WI38 (cell line): ENCODE measurements at regions not wholly inside any gene's neighbourhood (a gene's known extent, or its start where the extent isn't known, plus 50 kb on each side); places are given as distances from the start of the nearest gene placed in this dataset.
A peak's percentile ranks its signal among the peaks of the same experiment; 100 is the strongest.

Source experiments
- H3K4me3 ChIP-seq: 2 replicates; pipeline ENCODE4 v1.5.1; 2011; ENCODE audit warnings: low read depth, mild to moderate bottlenecking, control low read depth, low read length
- TF ChIP-seq, protein P1 (sequence below): IDR thresholded peaks from 2 replicates; pipeline ENCODE4 v1.5.1; 2012; ENCODE audit warnings: low read depth, mild to moderate bottlenecking, control low read depth, low read length

DNA sequence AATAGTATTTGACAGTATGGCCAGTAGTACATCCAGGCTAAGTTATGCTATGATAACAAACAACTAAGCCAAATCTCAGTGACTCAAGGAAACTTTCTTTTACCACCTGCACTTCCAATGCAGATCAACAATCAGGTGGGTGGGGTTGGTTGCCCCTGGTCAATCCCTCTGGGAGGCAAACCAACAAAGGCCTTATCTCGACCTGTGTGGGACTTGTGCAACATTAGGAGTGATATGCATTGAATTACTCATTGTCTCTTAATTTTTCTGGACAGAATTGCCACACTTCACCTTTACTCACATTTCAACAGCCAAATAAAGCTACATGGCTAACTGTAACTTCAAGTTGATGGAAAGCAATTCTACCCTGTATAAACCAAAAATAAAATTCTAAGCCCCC is 1049.3 kb upstream of the CDH2 start:
- no peak overlapping the region for H3K4me3 ChIP-seq
- TF ChIP-seq, protein P1, sequence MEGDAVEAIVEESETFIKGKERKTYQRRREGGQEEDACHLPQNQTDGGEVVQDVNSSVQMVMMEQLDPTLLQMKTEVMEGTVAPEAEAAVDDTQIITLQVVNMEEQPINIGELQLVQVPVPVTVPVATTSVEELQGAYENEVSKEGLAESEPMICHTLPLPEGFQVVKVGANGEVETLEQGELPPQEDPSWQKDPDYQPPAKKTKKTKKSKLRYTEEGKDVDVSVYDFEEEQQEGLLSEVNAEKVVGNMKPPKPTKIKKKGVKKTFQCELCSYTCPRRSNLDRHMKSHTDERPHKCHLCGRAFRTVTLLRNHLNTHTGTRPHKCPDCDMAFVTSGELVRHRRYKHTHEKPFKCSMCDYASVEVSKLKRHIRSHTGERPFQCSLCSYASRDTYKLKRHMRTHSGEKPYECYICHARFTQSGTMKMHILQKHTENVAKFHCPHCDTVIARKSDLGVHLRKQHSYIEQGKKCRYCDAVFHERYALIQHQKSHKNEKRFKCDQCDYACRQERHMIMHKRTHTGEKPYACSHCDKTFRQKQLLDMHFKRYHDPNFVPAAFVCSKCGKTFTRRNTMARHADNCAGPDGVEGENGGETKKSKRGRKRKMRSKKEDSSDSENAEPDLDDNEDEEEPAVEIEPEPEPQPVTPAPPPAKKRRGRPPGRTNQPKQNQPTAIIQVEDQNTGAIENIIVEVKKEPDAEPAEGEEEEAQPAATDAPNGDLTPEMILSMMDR: no peak

DNA sequence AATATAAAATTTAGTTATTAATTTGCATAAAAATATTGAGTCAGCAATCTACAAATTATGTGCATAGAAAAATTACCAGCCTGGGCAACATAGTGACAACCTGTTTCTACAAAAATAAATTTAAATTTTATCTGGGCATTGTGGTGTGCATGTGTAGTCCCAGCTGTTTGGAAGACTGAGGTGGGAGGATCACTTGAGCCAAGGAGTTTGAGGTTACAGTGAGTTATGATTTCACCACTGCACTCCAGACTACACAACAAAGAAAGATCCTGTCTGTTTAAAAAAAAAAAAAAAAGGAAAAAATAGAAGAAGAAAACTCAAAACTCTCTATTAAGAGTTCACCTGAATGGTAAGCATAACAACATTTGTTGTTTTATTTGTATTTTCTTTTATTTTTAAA is 1048.4 kb upstream of the CDH2 start:
- TF ChIP-seq, protein P1: no peak
- H3K4me3 ChIP-seq: no peak overlapping the region

DNA sequence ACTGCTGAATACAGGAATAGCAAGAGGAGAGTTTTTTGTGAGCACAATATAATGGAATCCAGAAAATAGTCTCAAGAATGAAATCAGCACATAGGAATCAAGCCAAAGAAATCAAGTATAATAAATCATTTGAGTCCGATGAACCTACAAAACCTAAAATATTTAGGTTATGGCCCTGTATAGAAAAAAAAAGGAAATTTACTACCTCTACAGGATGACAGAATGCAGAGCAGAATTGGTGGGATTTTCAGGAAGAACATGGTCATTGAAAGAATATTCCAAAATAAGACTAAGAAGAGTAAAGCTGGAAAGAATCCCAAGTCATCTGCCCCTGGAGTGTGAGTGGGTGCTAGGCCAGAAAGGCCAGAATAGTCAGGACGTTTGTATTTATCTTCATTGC is 1041.2 kb upstream of the CDH2 start:
- no peak overlapping the region for H3K4me3 ChIP-seq
- TF ChIP-seq, protein P1: no peak

DNA sequence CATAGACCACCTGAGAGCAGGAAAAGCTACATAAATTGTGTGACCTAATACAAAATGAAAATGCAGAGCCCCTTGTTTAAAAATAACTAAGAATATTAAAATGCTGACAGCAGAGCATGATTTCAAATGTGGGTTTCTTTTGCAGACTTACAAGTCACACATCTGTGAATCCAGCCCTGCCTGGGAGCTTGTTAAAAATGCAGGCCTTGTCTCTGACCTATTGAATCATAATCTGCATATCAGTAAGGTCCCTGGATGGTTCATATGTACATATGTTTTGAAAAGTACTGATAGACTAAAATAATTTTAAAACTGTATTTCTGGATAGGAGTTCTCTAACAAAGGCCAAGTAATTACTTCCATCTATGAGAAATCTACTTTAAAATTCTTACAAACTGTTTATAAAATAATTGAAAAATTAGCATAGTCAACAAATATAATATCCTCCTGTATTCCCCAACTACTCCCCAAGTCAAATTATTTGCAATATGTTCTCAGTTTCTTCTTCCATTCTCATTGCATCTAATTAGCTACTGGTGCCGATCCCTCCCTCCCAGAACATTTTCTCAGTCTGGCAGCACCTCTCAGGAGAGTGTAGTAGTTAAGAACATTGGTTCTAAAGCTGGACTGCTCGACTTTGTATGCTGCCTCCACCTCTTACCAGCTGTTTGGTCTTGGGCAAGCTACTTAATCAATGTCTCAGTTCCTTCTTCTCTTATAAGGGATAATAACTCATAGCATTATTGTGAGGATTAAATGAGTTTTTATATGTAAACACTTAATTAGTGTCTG is 1040.4 kb upstream of the CDH2 start:
- TF ChIP-seq, protein P1: no peak
- H3K4me3 ChIP-seq: no peak overlapping the region

DNA sequence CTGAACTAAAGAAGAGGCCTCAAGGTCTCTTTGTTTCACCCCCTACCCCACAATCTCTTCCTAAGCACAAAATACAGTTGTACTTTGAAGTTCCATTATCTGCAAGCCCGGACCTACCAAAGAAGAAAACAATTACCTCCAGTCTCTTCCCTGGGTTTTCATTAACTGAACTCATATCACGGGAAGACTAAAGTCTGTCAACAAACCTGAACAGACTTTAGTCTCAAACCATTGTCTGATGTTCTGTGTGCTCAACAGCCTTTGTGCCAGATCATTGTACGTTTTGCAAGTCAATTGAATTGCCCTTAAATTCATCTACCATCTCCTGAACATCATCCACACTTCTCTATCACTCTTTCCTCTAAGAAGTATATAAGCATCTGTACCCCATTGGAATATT is 1021.9 kb upstream of the CDH2 start:
- no peak overlapping the region for H3K4me3 ChIP-seq
- TF ChIP-seq, protein P1: no peak

DNA sequence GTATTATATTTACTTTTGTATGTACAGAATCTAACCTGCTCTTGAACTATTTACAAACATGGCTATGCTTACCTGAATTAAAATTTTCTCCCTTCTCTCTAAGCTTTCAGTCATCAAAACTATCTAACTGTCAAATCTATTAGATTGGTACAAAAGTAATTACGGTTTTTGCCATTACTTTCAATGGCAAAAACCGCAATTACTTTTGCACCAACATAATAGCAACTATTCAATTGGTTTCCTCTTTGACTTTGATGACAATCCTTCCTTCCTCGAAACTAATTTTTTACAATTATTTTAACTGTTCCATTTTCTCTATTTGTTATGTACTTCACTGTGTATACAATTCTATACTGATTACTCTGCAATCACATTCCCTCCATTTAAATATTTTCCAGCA is 1019.4 kb upstream of the CDH2 start:
- H3K4me3 ChIP-seq: no peak overlapping the region
- TF ChIP-seq, protein P1: no peak

DNA sequence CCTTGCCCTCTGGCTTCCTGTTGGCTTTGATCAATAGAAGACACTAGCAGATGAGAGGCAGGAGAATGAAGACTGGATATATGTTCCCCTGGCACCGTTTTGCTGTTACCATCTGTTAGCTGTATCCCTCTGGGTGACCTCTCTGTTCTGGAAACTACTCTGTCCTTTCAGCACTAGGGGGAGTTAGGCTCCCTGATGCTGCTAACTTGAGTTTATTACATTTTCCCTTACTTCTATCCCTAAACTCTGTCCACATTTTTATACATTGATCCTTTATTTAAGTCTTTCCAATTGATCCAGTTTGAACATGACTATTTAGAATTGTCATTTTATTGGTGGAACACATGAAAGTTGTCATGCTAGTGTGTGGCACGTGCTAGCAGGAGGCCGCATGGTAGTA is 1014.3 kb upstream of the CDH2 start:
- TF ChIP-seq, protein P1: peak; percentile 29; the same call in 1 of the 2 replicates
- H3K4me3 ChIP-seq: no peak overlapping the region
